HG03432 (cell line): ENCODE measurements at regions not wholly inside any gene's neighbourhood (a gene's known extent, or its start where the extent isn't known, plus 50 kb on each side); places are given as distances from the start of the nearest gene placed in this dataset.
"Not testable (repeated sequence)": the region's sequence is repeated elsewhere in the genome, so short reads cannot be mapped to it uniquely, and the experiment has no call there.

Experiments used
- ATAC-seq: cut with Tn5 transposase; IDR thresholded peaks from one replicate; pipeline ENCODE4 v1.9.1; 2021; ENCODE audit warnings: mild to moderate bottlenecking, moderate library complexity; ENCODE audit not compliant: unreplicated experiment

DNA sequence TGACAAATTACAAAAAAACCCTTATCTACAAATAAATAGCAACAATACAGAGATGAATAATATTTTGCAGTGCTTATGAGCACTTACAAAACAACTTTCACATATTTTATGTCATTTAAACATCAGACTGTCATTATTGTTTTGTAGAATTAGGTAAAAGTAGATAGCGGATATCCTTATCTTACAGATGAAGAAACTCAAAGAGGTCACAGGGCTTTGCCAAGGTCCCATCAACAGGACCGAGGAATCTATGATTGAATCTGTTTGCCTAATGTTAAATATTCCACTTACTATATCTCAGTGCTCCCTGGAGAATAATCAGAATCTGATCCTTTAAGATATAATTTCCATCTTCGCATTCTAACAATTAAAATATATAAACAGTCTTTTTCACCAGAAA lies 119.0 kb downstream of the GASK1B start:
- no peak for ATAC-seq

DNA sequence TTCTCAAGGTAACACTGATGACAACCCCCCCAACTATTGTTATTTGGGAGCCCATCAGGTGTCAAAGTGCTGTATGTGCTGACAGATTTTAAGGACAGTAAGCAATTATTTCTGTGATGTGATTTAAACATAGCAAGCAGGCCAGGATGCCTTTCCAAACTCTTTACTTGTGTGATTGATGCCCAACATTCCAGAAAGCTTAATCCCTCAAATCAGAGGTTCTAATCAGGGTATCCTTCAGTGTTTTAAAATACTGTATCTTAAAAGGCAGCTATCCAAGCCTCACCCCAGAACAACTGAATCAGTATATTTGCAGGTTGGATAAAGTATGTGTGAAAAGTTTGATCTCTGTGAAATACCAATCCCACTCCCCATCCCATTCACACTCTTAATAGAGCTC lies 119.7 kb downstream of the GASK1B start:
- no peak for ATAC-seq

- ATAC-seq: no peak
Observed at GRCh38 chr4:158051401-158052235, 121.2 kb downstream of the GASK1B start.

DNA sequence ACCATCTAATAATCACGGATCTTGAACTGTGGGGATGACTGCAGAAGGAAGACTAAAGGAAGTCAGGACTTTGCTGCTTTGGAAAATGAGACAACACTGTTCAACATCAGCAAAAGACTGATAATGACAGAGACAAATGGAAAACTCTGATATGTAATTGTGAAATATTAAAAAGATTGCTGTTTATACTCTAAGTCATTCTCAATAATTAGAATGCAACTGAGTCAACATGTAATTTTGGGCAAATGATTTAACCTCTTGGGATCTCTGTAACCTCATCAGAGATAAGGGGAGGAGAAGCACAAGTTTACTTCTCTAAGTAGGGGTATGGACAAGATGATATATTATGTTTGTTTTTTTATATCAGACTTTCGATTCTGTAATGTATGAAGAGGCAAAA lies 121.9 kb downstream of the GASK1B start:
- no peak for ATAC-seq

DNA sequence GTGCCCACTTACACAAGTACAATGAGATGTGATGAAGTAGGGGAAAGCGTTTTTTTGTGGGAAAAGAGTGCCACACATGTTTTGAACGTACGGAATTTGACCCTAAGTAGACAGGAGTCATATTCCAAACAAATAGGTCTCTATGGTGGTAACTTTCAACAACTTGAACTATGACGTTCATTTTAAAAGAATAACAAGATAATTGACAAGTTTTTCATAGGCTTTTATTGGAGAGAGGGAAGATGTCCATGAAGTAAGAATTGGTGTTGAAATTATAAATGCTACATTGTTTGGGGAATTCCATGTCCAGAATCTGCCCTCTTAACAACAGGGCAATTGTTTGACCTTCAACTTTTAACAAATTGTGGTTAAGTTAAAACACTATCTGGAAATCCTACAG lies 126.5 kb downstream of the GASK1B start:
- no peak for ATAC-seq

DNA sequence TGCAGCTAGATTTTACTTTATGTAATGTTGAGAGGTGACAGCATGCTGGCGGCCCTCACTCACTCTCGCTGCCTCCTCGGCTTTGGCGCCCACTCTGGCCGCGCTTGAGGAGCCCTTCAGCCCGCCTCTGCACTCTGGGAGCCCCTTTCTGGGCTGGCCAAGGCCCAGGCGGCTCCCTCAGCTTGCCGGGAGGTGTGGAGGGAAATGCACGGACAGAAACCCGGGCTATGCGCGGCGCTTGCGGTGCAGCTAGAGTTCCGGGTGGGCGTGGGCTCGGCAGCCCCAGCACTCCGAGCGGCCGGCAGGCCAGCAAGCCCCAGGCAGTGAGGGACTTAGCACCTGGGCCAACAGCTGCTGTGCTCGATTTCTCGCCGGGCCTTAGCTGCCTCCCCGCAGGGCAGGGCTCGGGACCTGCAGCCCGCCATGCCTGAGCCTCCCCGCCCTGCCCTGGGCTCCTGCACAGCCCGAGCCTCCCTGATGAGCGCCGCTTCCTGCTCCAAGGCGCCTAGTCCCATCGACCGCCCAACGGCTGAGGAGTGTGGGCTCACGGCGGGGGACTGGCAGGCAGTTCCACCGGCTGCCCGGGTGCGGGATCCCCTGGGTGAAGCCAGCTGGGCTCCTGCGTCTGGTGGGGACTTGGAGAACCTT lies 128.7 kb downstream of the GASK1B start:
- ATAC-seq: no peak

DNA sequence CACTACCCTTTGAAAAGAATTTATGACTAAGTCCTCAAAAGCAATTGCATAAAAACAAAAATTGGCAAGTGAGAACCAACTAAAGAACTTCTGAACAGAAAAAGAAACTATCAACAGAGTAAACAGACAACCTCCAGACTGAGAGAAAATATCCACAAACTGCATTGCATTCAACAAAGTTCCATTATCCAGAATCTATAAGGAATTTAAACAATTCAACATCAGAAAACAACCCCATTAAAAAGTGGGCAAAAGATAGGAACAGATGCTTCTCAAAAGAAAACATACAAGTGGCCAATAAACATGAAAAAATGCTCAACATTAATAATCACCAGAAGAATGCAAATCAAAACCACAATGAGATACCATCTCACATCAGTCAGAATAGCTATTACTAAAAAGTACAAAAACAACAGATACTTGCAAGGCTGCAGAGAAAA lies 130.2 kb downstream of the GASK1B start:
- ATAC-seq: no peak

- ATAC-seq: no peak
Observed at GRCh38 chr4:158038718-158039117, 134.1 kb downstream of the GASK1B start.

GRCh38 chr4:158036998-158037397 lies 135.8 kb downstream of the GASK1B start:
- no peak for ATAC-seq

- ATAC-seq: no peak
Observed at GRCh38 chr4:158035662-158036195, 137.1 kb downstream of the GASK1B start.

DNA sequence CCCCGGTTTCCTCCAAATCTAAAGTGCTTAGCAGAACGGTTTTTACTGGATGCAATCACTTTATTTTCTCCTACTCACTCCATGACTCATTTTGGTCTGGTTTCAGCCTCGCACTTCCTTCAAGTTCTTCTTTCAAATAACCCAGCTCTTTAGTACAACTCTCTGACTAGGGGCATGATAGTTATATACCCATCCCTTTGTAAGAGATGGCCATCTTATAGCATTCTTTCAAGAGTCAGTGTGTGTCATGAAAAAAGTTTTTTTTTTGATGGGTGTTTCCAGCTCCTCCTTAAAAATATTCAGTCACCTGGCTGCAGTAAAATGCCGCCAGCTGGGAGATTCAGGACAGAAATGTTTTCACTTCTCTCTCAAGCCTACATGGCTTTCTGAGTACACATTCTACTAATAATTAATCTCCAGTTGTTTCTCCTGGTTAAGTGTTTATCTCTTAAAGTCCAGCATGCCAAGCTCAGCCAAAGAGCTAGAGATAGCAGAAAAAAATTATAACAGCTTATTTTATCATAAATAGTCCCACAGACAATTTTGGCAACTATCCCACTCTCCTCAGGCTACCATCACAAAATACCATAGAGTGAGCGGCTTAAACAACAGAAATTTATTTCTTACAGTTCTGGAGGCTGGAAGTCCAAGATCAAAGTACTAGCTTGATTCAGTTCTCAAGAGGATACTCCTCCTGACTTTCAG lies 139.3 kb downstream of the GASK1B start:
- no peak for ATAC-seq

DNA sequence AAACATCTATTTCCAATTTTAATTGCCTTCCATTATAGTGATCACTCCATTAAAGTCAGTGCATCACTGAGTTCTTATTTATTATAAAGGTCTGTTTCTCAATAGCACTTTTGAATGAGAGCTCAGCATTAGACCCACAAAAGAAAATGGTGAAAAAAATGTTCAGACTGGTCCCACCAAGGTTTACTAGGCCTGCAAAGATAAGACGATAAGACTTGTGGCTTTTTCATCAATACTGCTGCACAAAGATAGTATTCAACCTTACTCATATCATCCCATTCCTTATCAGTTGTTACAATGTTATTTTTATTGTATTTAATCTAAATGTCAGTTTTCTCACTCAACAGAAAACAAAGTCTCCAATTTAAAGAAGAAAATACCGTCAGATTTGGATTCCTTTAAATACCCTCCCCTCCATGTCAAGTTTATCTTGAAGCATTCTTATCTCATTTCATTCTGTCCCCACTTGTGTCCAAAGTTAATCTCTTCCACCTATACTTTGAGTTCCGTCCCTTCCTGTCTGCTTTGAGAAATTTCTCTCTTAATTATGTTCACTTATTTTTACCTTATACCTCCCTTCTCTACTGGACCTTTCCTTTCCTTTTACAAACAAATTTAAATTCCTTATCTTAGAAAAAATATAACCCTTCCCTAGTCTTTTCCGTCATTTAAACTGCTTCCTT lies 140.0 kb downstream of the GASK1B start:
- no peak for ATAC-seq

- ATAC-seq: not testable (repeated sequence)
Observed at GRCh38 chr4:158028381-158028780, 144.4 kb downstream of the GASK1B start.

GRCh38 chr4:158025131-158025530 lies 147.7 kb downstream of the GASK1B start:
- no peak for ATAC-seq

- no peak for ATAC-seq
Observed at GRCh38 chr4:158020734-158021346, 152.0 kb downstream of the GASK1B start.

DNA sequence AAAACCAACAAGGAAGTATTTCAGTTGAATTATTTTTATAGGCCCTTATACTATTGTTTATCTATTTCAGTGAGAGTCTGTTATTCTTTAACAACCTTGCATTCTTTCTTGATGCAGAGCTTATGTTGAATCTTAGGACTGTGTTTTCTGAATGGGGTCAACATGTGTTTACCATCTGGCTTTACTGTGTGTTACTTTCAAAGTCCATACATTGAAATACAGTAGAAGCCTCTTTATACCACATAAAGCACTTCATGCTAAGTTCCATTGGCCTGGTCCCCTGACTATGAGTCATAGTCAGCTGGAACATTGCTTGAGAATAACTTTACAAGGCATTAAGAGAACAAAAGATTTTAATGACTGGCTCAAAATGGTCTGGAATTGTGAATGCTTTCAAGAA lies 152.6 kb downstream of the GASK1B start:
- ATAC-seq: no peak

GRCh38 chr4:158018831-158019230 lies 154.0 kb downstream of the GASK1B start:
- ATAC-seq: no peak

- ATAC-seq: no peak
Observed at GRCh38 chr4:158018221-158018830, 154.5 kb downstream of the GASK1B start.

GRCh38 chr4:158016511-158016910 lies 156.3 kb downstream of the GASK1B start:
- no peak for ATAC-seq

DNA sequence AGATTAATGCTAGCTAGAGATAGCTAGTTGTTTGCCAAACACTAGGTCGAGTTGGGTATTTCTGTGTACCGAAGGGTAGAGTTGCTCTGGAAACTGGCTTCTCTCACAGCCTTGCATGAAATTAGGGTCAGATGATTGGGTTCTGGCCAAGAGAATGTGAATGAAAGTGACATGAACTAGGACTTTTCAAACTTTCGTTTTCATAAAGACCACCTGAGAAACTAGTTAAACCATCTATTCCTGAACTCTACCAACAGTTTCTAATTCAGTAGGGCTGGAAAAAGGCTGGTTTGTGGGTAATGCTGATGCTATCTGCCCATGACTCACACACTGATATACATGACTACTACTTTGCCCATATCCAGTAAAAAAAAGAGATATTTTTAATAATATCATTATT lies 157.6 kb downstream of the GASK1B start:
- ATAC-seq: peak; percentile 47
